Mesothelial cell of epicardium (in vitro differentiated cells): ENCODE measurements at regions not wholly inside any gene's neighbourhood (a gene's known extent, or its start where the extent isn't known, plus 50 kb on each side); places are given as distances from the start of the nearest gene placed in this dataset.

ENCODE experiments used
- DNase-seq, 2 experiments: peaks; one replicate each; pipeline ENCODE4 v3.0.0; 2021; ENCODE audit warnings: low spot score in 2 of 2; ENCODE audit not compliant: unreplicated experiment in 2 of 2
- H3K27ac Mint-ChIP-seq: 2 replicates; pipeline ENCODE4 v1.8.0; 2021; ENCODE audit warnings: mixed read lengths
- H3K27me3 Mint-ChIP-seq: 2 replicates; pipeline ENCODE4 v1.8.0; 2021; ENCODE audit warnings: low read depth, mixed read lengths
- H3K36me3 Mint-ChIP-seq: 2 replicates; pipeline ENCODE4 v1.8.0; 2021; ENCODE audit warnings: mixed read lengths
- H3K4me1 Mint-ChIP-seq: 2 replicates; pipeline ENCODE4 v1.8.0; 2021; ENCODE audit warnings: mixed read lengths
- H3K4me3 Mint-ChIP-seq: 2 replicates; pipeline ENCODE4 v1.8.0; 2021; ENCODE audit warnings: mild to moderate bottlenecking, moderate library complexity, mixed read lengths
- H3K9me3 Mint-ChIP-seq: 2 replicates; pipeline ENCODE4 v1.8.0; 2021; ENCODE audit warnings: mixed read lengths
- TF ChIP-seq, protein P1 (sequence below): fragments of 200-600 bp; sonication (generic); IDR thresholded peaks from one replicate; pipeline ENCODE4 v1.5.0; 2021; ENCODE audit warnings: antibody characterized with exemption; ENCODE audit not compliant: unreplicated experiment

- no peaks in the 10 kb centered on the region for H3K27me3 Mint-ChIP-seq
- no peaks in the 10 kb centered on the region for H3K36me3 Mint-ChIP-seq
- no peak overlapping the region for H3K27ac Mint-ChIP-seq
- TF ChIP-seq, protein P1, sequence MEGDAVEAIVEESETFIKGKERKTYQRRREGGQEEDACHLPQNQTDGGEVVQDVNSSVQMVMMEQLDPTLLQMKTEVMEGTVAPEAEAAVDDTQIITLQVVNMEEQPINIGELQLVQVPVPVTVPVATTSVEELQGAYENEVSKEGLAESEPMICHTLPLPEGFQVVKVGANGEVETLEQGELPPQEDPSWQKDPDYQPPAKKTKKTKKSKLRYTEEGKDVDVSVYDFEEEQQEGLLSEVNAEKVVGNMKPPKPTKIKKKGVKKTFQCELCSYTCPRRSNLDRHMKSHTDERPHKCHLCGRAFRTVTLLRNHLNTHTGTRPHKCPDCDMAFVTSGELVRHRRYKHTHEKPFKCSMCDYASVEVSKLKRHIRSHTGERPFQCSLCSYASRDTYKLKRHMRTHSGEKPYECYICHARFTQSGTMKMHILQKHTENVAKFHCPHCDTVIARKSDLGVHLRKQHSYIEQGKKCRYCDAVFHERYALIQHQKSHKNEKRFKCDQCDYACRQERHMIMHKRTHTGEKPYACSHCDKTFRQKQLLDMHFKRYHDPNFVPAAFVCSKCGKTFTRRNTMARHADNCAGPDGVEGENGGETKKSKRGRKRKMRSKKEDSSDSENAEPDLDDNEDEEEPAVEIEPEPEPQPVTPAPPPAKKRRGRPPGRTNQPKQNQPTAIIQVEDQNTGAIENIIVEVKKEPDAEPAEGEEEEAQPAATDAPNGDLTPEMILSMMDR, result no peak
- peaks cover 37% of the 10 kb centered on the region for H3K4me1 Mint-ChIP-seq
- H3K9me3 Mint-ChIP-seq, result no peaks in the 10 kb centered on the region
- no peak for DNase-seq
- H3K4me3 Mint-ChIP-seq, result no peak overlapping the region
These were observed 739.2 kb upstream of the NR2F2 start for GRCh38 chr15:95591270-95591669.

DNA sequence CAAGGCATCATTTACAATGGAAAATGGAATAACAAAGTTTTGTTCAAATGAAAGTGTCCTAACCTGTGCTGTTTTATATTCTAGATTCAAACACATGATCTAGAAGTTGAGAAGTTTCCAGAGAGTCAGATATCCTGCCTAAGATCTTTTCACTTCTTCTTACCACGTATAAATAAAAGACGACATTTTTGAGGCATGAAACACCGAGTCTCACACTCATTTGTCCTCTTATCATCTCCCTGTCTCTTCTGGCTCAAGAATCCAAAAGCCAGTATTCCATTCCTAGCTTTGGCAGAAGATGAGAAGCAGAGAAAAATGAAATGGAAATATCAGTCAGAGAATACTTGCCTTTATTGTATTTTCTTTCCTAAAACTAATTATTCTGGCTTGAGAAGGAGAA is 738.6 kb upstream of the NR2F2 start:
- TF ChIP-seq, protein P1, result no peak
- Mint-ChIP-seq H3K4me1 (peaks cover 43% of the 10 kb centered on the region), H3K36me3 (no peaks in the 10 kb centered on the region), H3K27me3 (no peaks in the 10 kb centered on the region), H3K4me3 (no peak overlapping the region), H3K9me3 (no peaks in the 10 kb centered on the region), H3K27ac (no peak overlapping the region)
- no peak for DNase-seq

DNA sequence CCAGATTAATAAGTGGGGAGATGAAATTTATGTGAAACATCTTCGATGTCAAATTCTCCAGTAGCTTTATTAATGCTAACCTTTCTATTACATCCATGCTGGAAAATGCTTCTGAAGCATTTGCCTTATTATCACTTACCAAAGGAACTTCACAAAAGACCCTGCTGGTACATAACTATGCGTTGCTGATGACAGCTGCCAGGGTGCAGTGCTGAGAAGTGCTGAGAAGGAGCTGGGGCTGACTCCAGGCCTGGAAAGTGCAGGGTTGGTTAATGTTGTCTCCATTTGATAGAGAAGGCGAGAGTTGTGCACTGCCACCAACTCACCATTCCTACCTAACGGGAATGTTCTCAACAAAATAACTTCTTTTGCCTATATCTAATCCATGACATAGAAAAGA is 736.0 kb upstream of the NR2F2 start:
- Mint-ChIP-seq H3K27me3 (no peaks in the 10 kb centered on the region), H3K36me3 (no peaks in the 10 kb centered on the region), H3K27ac (no peak overlapping the region), H3K9me3 (no peaks in the 10 kb centered on the region), H3K4me3 (no peak overlapping the region), H3K4me1 (peaks cover 51% of the 10 kb centered on the region)
- DNase-seq, result no peak
- TF ChIP-seq, protein P1, result no peak

GRCh38 chr15:95595759-95596158 is 734.7 kb upstream of the NR2F2 start:
- Mint-ChIP-seq H3K4me3 (no peak overlapping the region), H3K27me3 (no peaks in the 10 kb centered on the region), H3K9me3 (peaks cover 11% of the 10 kb centered on the region), H3K27ac (no peak overlapping the region), H3K4me1 (peaks cover 45% of the 10 kb centered on the region), H3K36me3 (peaks cover 2% of the 10 kb centered on the region)
- DNase-seq, result no peak
- TF ChIP-seq, protein P1, result no peak

DNA sequence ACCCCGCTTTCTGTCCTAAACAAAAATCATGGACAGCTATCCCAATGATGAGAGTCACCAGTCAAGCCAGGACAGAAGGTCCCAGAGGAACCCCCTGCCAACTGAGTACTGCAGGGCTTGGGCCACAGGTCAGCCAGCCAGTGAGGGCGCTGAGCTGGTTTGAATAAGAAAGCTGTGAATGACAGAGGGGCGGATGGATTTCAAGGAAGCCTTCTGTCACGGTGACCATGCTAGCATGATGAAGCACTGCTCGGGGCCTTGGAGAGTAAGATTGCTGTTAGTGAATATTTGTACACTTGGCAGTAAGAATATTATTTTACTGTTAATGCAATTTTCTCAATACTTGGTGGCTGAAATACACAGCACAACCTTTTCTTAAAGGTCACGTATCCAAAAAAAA is 734.0 kb upstream of the NR2F2 start:
- H3K27me3 Mint-ChIP-seq, result no peaks in the 10 kb centered on the region
- TF ChIP-seq, protein P1, result no peak
- H3K4me3 Mint-ChIP-seq, result no peak overlapping the region
- H3K9me3 Mint-ChIP-seq, result peaks cover 12% of the 10 kb centered on the region
- no peak for DNase-seq
- H3K36me3 Mint-ChIP-seq, result peaks cover 2% of the 10 kb centered on the region
- no peak overlapping the region for H3K27ac Mint-ChIP-seq
- H3K4me1 Mint-ChIP-seq, result peaks cover 41% of the 10 kb centered on the region

- Mint-ChIP-seq H3K9me3 (peaks cover 23% of the 10 kb centered on the region), H3K36me3 (peaks cover 5% of the 10 kb centered on the region), H3K27ac (no peak overlapping the region), H3K4me1 (peaks cover 32% of the 10 kb centered on the region), H3K27me3 (no peaks in the 10 kb centered on the region), H3K4me3 (no peak overlapping the region)
- DNase-seq, result no peak
- TF ChIP-seq, protein P1, result no peak
These were observed 732.1 kb upstream of the NR2F2 start for GRCh38 chr15:95598251-95598855.
